Medulla oblongata (tissue), 1 donor: ENCODE measurements at regions not wholly inside any gene's neighbourhood (a gene's known extent, or its start where the extent isn't known, plus 50 kb on each side); places are given as distances from the start of the nearest gene placed in this dataset.
"Not testable (repeated sequence)": the region's sequence is repeated elsewhere in the genome, so short reads cannot be mapped to it uniquely, and the experiment has no call there.

ENCODE experiments used
- DNase-seq: peaks from one replicate; pipeline ENCODE4 v3.0.0-alpha.2; 2015; ENCODE audit errors: extremely low spot score

GRCh38 chr3:144921710-144922109, 950.1 kb downstream of the DIPK2A start:
- DNase-seq: peak; percentile 6

GRCh38 chr3:144923046-144923775, 951.6 kb downstream of the DIPK2A start:
- DNase-seq: peak; percentile 6

- no peak for DNase-seq
Measured at GRCh38 chr3:144930431-144930830, 958.8 kb downstream of the DIPK2A start.

- no peak for DNase-seq
Measured at GRCh38 chr3:144931590-144931989, 960.0 kb downstream of the DIPK2A start.

- DNase-seq: no peak
Measured at GRCh38 chr3:144942093-144942837, 970.6 kb downstream of the DIPK2A start.

- DNase-seq: no peak
Measured at GRCh38 chr3:144942838-144943197, 971.2 kb downstream of the DIPK2A start.

- DNase-seq: no peak
Measured at GRCh38 chr3:144947895-144948294, 976.3 kb downstream of the DIPK2A start.

GRCh38 chr3:144948711-144949110, 977.1 kb downstream of the DIPK2A start:
- no peak for DNase-seq

- no peak for DNase-seq
Measured at GRCh38 chr3:144953959-144954358, 982.3 kb downstream of the DIPK2A start.

GRCh38 chr3:144957398-144958101, 985.9 kb downstream of the DIPK2A start:
- no peak for DNase-seq

GRCh38 chr3:144963810-144964209, 992.2 kb downstream of the DIPK2A start:
- DNase-seq: no peak

GRCh38 chr3:144966560-144966959, 994.9 kb downstream of the DIPK2A start:
- no peak for DNase-seq

- no peak for DNase-seq
Measured at GRCh38 chr3:144968750-144969350, 997.2 kb downstream of the DIPK2A start.

GRCh38 chr3:144984481-144984880, 1012.9 kb downstream of the DIPK2A start:
- DNase-seq: not testable (repeated sequence)

- no peak for DNase-seq
Measured at GRCh38 chr3:144989807-144990206, 1018.2 kb downstream of the DIPK2A start.

GRCh38 chr3:144995856-144996255, 1024.2 kb downstream of the DIPK2A start:
- DNase-seq: no peak

- DNase-seq: no peak
Measured at GRCh38 chr3:145005427-145005826, 1033.8 kb downstream of the DIPK2A start.

- DNase-seq: no peak
Measured at GRCh38 chr3:145006271-145006670, 1034.6 kb downstream of the DIPK2A start.

- DNase-seq: no peak
Measured at GRCh38 chr3:145013931-145014330, 1042.3 kb downstream of the DIPK2A start.

- no peak for DNase-seq
Measured at GRCh38 chr3:145015253-145015652, 1043.6 kb downstream of the DIPK2A start.

- no peak for DNase-seq
Measured at GRCh38 chr3:145017959-145018358, 1046.3 kb downstream of the DIPK2A start.

- no peak for DNase-seq
Measured at GRCh38 chr3:145022447-145022846, 1050.8 kb downstream of the DIPK2A start.
